ENCODE measurements at regions not wholly inside any gene's neighbourhood (a gene's known extent, or its start where the extent isn't known, plus 50 kb on each side); places are given as distances from the start of the nearest gene placed in this dataset.

DNA sequence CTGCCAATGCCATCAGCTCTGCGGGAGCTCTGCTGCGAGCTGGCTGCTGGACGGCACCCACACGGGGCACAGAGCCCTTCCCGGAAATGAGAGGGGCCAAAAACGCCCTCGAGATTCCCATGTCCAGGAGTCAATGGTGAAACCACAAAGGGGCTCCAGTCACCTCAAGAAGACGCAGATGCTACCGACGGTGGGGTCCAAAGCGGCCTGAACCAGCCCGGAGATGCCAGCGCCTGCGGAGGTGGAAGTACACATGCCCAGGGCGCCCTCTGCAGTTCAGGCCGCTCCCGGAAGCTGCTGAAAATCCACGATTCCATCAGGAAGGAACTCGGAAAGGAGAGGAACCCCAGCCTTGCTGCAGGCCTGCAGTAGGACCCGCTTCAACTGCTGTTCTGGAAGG is 82.4 kb upstream of the SELENOP start:
- Histone ChIP-seq H3K4me3 (ENCODE audit: extremely low read depth in 1 of 4, insufficient read depth in 2 of 4, low read depth in 3 of 4, low read length in 4 of 4) (no peak overlapping the region), H3K4ac (replicated peaks; ENCODE audit: insufficient read length, low read depth, low read length) (no peak overlapping the region), H3K23me2 (ENCODE audit: low read depth, low read length) (no peaks in the 10 kb centered on the region), H3K9ac (replicated peaks in 1 of 4; ENCODE audit: extremely low read depth in 1 of 4, low read depth in 3 of 4, low read length in 3 of 4) (no peak overlapping the region), H4K91ac (replicated peaks; ENCODE audit: insufficient read length, low read length) (no peak overlapping the region), H2BK20ac (ENCODE audit: low read length) (no peak overlapping the region), H3K79me1 (ENCODE audit: low read depth, low read length) (no peaks in the 10 kb centered on the region), H3K79me2 (ENCODE audit: control insufficient read depth in 1 of 2, insufficient read depth in 2 of 2, low read length in 2 of 2) (no peaks in the 10 kb centered on the region), H2BK12ac (ENCODE audit: low read depth, low read length) (no peak overlapping the region), H3K9me3 (ENCODE audit: insufficient read depth in 2 of 2, low read depth in 1 of 2, low read length in 1 of 2) (no peaks in the 10 kb centered on the region), H3K36me3 (ENCODE audit: control insufficient read depth in 2 of 4, insufficient read depth in 4 of 4, low read length in 3 of 4) (no peaks in the 10 kb centered on the region), H3K23ac (ENCODE audit: insufficient read length) (no peak overlapping the region), H2AFZ (ENCODE audit: low read length) (peak overlapping the region; percentile 74; the same call in 1 of the 2 replicates), H2BK15ac (ENCODE audit: low read length) (no peak overlapping the region), H3K14ac (ENCODE audit: insufficient read length) (no peak overlapping the region), H3K56ac (replicated peaks; ENCODE audit: insufficient read length, low read depth, low read length) (no peak overlapping the region), H4K5ac (ENCODE audit: insufficient read length, low read depth, low read length) (no peak overlapping the region), H3K18ac (ENCODE audit: extremely low read depth, low read length) (0 out of 2 replicates have a peak overlapping the region, but pooled peaks have one; percentile 67), H2AK5ac (ENCODE audit: low read depth, low read length) (no peak overlapping the region), H2BK120ac (replicated peaks; ENCODE audit: low read depth, low read length) (no peak overlapping the region), H4K20me1 (replicated peaks in 1 of 2; ENCODE audit: control insufficient read depth in 1 of 2, insufficient read depth in 2 of 2, low read length in 2 of 2) (no peaks in the 10 kb centered on the region), H3K27ac (ENCODE audit: low read depth, low read length) (no peak overlapping the region), H3K4me1 (replicated peaks in 1 of 4; ENCODE audit: control insufficient read depth in 3 of 4, insufficient read depth in 4 of 4, low read length in 3 of 4) (no peaks in the 10 kb centered on the region), H3K4me2 (ENCODE audit: insufficient read depth in 1 of 2, low read depth in 2 of 2, low read length in 2 of 2) (no peak overlapping the region), H2BK5ac (ENCODE audit: low read depth, low read length) (no peak overlapping the region), H3K27me3 (replicated peaks in 1 of 4; ENCODE audit: control insufficient read depth in 3 of 4, extremely low read depth in 1 of 4, insufficient read depth in 3 of 4, low read length in 3 of 4) (no peaks in the 10 kb centered on the region), H4K8ac (ENCODE audit: extremely low read depth, insufficient read depth, low read length) (peak overlapping the region; percentile 75; the same call in 1 of the 2 replicates)
- WGBS, 2 experiments (ENCODE audit: extremely low coverage in 1 of 2, insufficient coverage in 1 of 2, insufficient read length in 1 of 2, insufficient replicate concordance in 2 of 2, low coverage in 1 of 2, low lambda C conversion rate in 2 of 2, missing lambda C conversion rate in 1 of 2): 49% methylated on average over 20 of the region's 20 CpGs; no CpG with 5 or more reads in 1 of the 2 experiments
- ChIA-PET CTCF (ENCODE audit: partially characterized antibody) (interaction anchor here (0.8 to 2.7 kb wide), 17 partner anchors 9 to 1030 kb away, joined by 3 to 12 read pairs (median 4); no protein-coding TSS in a partner anchor), POLR2A (ENCODE audit: partially characterized antibody) (no interaction called here)
- FAIRE-seq (no peak), DNase-seq (ENCODE audit: low read depth in 1 of 2, low spot score in 2 of 2) (peak; percentile 39 to 88)
- TF ChIP-seq SIRT6 (IDR thresholded peaks at IDR 0.05; ENCODE audit: low read length) (no peak), SRF (IDR thresholded peaks at IDR 0.05; ENCODE audit: low read depth, low read length) (no peak), POLR2A (IDR thresholded peaks at IDR 0.05; ENCODE audit: control extremely low read depth in 1 of 2, low read depth in 2 of 2, low read length in 2 of 2) (no peak), GTF2F1 (IDR thresholded peaks at IDR 0.05; ENCODE audit: borderline replicate concordance, low read depth, low read length) (no peak), BRCA1 (IDR thresholded peaks at IDR 0.05; ENCODE audit: low read depth, low read length) (no peak), CTBP2 (IDR thresholded peaks at IDR 0.05; ENCODE audit: borderline replicate concordance, insufficient read depth, insufficient read length, low read length) (peak; percentile 34), SAP30 (IDR thresholded peaks at IDR 0.05; ENCODE audit: insufficient read depth, insufficient replicate concordance, low read length) (no peak), CBX8 (IDR thresholded peaks at IDR 0.05; ENCODE audit: borderline replicate concordance, low read depth, low read length) (no peak), SUZ12 (IDR thresholded peaks at IDR 0.05; ENCODE audit: low read length) (no peak), TEAD4 (IDR thresholded peaks at IDR 0.05; ENCODE audit: low read depth, low read length) (0 out of 2 replicates have a peak, but pooled peaks have one; percentile 17), CHD1 (IDR thresholded peaks at IDR 0.05; ENCODE audit: low read depth, low read length) (no peak)
- TF ChIP-seq, protein P1, sequence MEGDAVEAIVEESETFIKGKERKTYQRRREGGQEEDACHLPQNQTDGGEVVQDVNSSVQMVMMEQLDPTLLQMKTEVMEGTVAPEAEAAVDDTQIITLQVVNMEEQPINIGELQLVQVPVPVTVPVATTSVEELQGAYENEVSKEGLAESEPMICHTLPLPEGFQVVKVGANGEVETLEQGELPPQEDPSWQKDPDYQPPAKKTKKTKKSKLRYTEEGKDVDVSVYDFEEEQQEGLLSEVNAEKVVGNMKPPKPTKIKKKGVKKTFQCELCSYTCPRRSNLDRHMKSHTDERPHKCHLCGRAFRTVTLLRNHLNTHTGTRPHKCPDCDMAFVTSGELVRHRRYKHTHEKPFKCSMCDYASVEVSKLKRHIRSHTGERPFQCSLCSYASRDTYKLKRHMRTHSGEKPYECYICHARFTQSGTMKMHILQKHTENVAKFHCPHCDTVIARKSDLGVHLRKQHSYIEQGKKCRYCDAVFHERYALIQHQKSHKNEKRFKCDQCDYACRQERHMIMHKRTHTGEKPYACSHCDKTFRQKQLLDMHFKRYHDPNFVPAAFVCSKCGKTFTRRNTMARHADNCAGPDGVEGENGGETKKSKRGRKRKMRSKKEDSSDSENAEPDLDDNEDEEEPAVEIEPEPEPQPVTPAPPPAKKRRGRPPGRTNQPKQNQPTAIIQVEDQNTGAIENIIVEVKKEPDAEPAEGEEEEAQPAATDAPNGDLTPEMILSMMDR (IDR thresholded peaks at IDR 0.05; ENCODE audit: control extremely low read depth in 1 of 3, insufficient read depth in 1 of 3, low read depth in 1 of 3, low read length in 3 of 3): peak; percentile 67 to 86 (median 73)
